Astrocyte (in vitro differentiated cells and primary cell): ENCODE measurements at regions not wholly inside any gene's neighbourhood (a gene's known extent, or its start where the extent isn't known, plus 50 kb on each side); places are given as distances from the start of the nearest gene placed in this dataset.

Experiments used
- DNase-seq: peaks from one replicate; pipeline ENCODE4 v3.0.0-alpha.2; 2010; ENCODE audit warnings: low read depth
- FAIRE-seq: peaks from 2 replicates; lab custom pipeline; 2011; peaks lifted over from hg19 to GRCh38; lab: Jason Lieb, UNC
- H2AFZ ChIP-seq: 2 replicates; pipeline ENCODE4 v1.6.0; 2012; ENCODE audit warnings: low read depth, low read length, inconsistent platforms
- H3K27ac ChIP-seq: 2 replicates; pipeline ENCODE4 v1.5.1; 2011; ENCODE audit warnings: low read depth, low read length, inconsistent platforms
- H3K27me3 ChIP-seq: 2 replicates; pipeline ENCODE4 v1.6.0; 2011; ENCODE audit warnings: low read length, inconsistent platforms; ENCODE audit not compliant: insufficient read depth
- H3K36me3 ChIP-seq: 2 replicates; pipeline ENCODE4 v1.5.1; 2011; ENCODE audit warnings: low read length, inconsistent platforms; ENCODE audit not compliant: insufficient read depth
- H3K4me1 ChIP-seq: 2 replicates; pipeline ENCODE4 v1.5.1; 2011; ENCODE audit warnings: low read length, inconsistent platforms; ENCODE audit not compliant: insufficient read depth
- H3K4me2 ChIP-seq: 2 replicates; pipeline ENCODE4 v1.6.0; 2012; ENCODE audit warnings: low read length, inconsistent platforms
- H3K4me3 ChIP-seq: 2 replicates; pipeline ENCODE4 v1.5.1; 2011; ENCODE audit warnings: low read depth, mild to moderate bottlenecking, low read length, inconsistent platforms; ENCODE audit not compliant: insufficient read depth
- H3K79me2 ChIP-seq: 2 replicates; pipeline ENCODE4 v1.6.0; 2012; ENCODE audit warnings: mild to moderate bottlenecking, low read length, inconsistent platforms; ENCODE audit not compliant: insufficient read depth
- H3K9ac ChIP-seq: 2 replicates; pipeline ENCODE4 v1.6.0; 2012; ENCODE audit warnings: mild to moderate bottlenecking, low read length, inconsistent platforms
- H3K9me3 ChIP-seq: 2 replicates; pipeline ENCODE4 v1.5.1; 2012; ENCODE audit warnings: low read depth, mild to moderate bottlenecking, low read length, inconsistent platforms; ENCODE audit not compliant: insufficient read depth
- H4K20me1 ChIP-seq: 2 replicates; pipeline ENCODE4 v1.6.0; 2012; ENCODE audit warnings: low read length, inconsistent platforms; ENCODE audit not compliant: insufficient read depth
- H3K27ac Mint-ChIP-seq: one replicate; pipeline ENCODE4 v1.8.0; 2021; ENCODE audit warnings: mild to moderate bottlenecking, mixed read lengths; ENCODE audit not compliant: unreplicated experiment
- H3K27me3 Mint-ChIP-seq: one replicate; pipeline ENCODE4 v1.8.0; 2021; ENCODE audit warnings: low read depth, mixed read lengths; ENCODE audit not compliant: unreplicated experiment
- H3K36me3 Mint-ChIP-seq: one replicate; pipeline ENCODE4 v1.8.0; 2021; ENCODE audit warnings: low read depth, mixed read lengths; ENCODE audit not compliant: unreplicated experiment
- H3K4me1 Mint-ChIP-seq: one replicate; pipeline ENCODE4 v1.8.0; 2021; ENCODE audit warnings: low read depth, mixed read lengths; ENCODE audit not compliant: unreplicated experiment
- H3K4me3 Mint-ChIP-seq: one replicate; pipeline ENCODE4 v1.8.0; 2021; ENCODE audit warnings: mild to moderate bottlenecking, moderate library complexity, mixed read lengths; ENCODE audit not compliant: unreplicated experiment
- H3K9me3 Mint-ChIP-seq: one replicate; pipeline ENCODE4 v1.8.0; 2021; ENCODE audit warnings: mild to moderate bottlenecking, mixed read lengths; ENCODE audit not compliant: unreplicated experiment
- CTCF ChIP-seq: IDR thresholded peaks from 2 replicates; pipeline ENCODE4 v1.5.1; 2011; ENCODE audit warnings: low read depth, mild to moderate bottlenecking, inconsistent platforms, low read length, moderate library complexity; ENCODE audit not compliant: insufficient read depth
- EZH2 ChIP-seq: IDR thresholded peaks from 2 replicates; pipeline ENCODE4 v1.6.1; 2012; ENCODE audit warnings: mild to moderate bottlenecking, low read length, inconsistent platforms; ENCODE audit not compliant: insufficient read depth

GRCh38 chr4:62913065-62913464 lies 1496.2 kb downstream of the TECRL start:
- no peak overlapping the region for H3K9ac ChIP-seq
- H3K4me3 Mint-ChIP-seq, result no peak overlapping the region
- no peaks in the 10 kb centered on the region for H3K9me3 ChIP-seq
- H3K27ac ChIP-seq, result no peak overlapping the region
- no peaks in the 10 kb centered on the region for H3K4me1 ChIP-seq
- H3K27me3 ChIP-seq, result no peaks in the 10 kb centered on the region
- H3K27ac Mint-ChIP-seq, result no peak overlapping the region
- no peak overlapping the region for H3K4me2 ChIP-seq
- no peaks in the 10 kb centered on the region for H3K36me3 ChIP-seq
- no peaks in the 10 kb centered on the region for H3K79me2 ChIP-seq
- H3K9me3 Mint-ChIP-seq, result no peaks in the 10 kb centered on the region
- TF ChIP-seq EZH2, result no peak
- TF ChIP-seq CTCF, result no peak
- no peaks in the 10 kb centered on the region for H3K27me3 Mint-ChIP-seq
- FAIRE-seq (no peak), DNase-seq (no peak)
- no peaks in the 10 kb centered on the region for H3K36me3 Mint-ChIP-seq
- H3K4me1 Mint-ChIP-seq, result no peaks in the 10 kb centered on the region
- no peak overlapping the region for H2AFZ ChIP-seq
- no peak overlapping the region for H3K4me3 ChIP-seq
- no peaks in the 10 kb centered on the region for H4K20me1 ChIP-seq

- no peaks in the 10 kb centered on the region for H3K36me3 ChIP-seq
- H2AFZ ChIP-seq, result no peak overlapping the region
- H4K20me1 ChIP-seq, result no peaks in the 10 kb centered on the region
- no peak overlapping the region for H3K4me2 ChIP-seq
- no peak overlapping the region for H3K9ac ChIP-seq
- no peak for TF ChIP-seq EZH2
- TF ChIP-seq CTCF, result no peak
- H3K9me3 Mint-ChIP-seq, result no peaks in the 10 kb centered on the region
- no peak overlapping the region for H3K27ac ChIP-seq
- no peak overlapping the region for H3K4me3 Mint-ChIP-seq
- H3K9me3 ChIP-seq, result no peaks in the 10 kb centered on the region
- no peaks in the 10 kb centered on the region for H3K4me1 ChIP-seq
- no peak overlapping the region for H3K27ac Mint-ChIP-seq
- no peaks in the 10 kb centered on the region for H3K27me3 Mint-ChIP-seq
- DNase-seq (no peak), FAIRE-seq (no peak)
- H3K79me2 ChIP-seq, result no peaks in the 10 kb centered on the region
- no peak overlapping the region for H3K4me3 ChIP-seq
- H3K27me3 ChIP-seq, result no peaks in the 10 kb centered on the region
- H3K4me1 Mint-ChIP-seq, result no peaks in the 10 kb centered on the region
- H3K36me3 Mint-ChIP-seq, result no peaks in the 10 kb centered on the region
Observed at GRCh38 chr4:62912531-62912930, 1496.7 kb downstream of the TECRL start.

GRCh38 chr4:62909238-62909637 lies 1500.0 kb downstream of the TECRL start:
- Histone ChIP-seq H3K9ac (no peak overlapping the region), H3K4me3 (no peak overlapping the region), H3K9me3 (no peaks in the 10 kb centered on the region), H3K36me3 (no peaks in the 10 kb centered on the region), H4K20me1 (no peaks in the 10 kb centered on the region), H2AFZ (no peak overlapping the region), H3K79me2 (no peaks in the 10 kb centered on the region), H3K4me2 (no peak overlapping the region), H3K4me1 (no peaks in the 10 kb centered on the region), H3K27me3 (no peaks in the 10 kb centered on the region), H3K27ac (no peak overlapping the region)
- Mint-ChIP-seq H3K27ac (no peak overlapping the region), H3K4me3 (no peak overlapping the region), H3K36me3 (no peaks in the 10 kb centered on the region), H3K4me1 (no peaks in the 10 kb centered on the region), H3K27me3 (no peaks in the 10 kb centered on the region), H3K9me3 (no peaks in the 10 kb centered on the region)
- no peak for DNase-seq
- FAIRE-seq, result no peak
- TF ChIP-seq EZH2, result no peak
- no peak for TF ChIP-seq CTCF
